ENCODE measurements at regions not wholly inside any gene's neighbourhood (a gene's known extent, or its start where the extent isn't known, plus 50 kb on each side); places are given as distances from the start of the nearest gene placed in this dataset.
A peak's percentile ranks its signal among the peaks of the same experiment; 100 is the strongest.

DNA sequence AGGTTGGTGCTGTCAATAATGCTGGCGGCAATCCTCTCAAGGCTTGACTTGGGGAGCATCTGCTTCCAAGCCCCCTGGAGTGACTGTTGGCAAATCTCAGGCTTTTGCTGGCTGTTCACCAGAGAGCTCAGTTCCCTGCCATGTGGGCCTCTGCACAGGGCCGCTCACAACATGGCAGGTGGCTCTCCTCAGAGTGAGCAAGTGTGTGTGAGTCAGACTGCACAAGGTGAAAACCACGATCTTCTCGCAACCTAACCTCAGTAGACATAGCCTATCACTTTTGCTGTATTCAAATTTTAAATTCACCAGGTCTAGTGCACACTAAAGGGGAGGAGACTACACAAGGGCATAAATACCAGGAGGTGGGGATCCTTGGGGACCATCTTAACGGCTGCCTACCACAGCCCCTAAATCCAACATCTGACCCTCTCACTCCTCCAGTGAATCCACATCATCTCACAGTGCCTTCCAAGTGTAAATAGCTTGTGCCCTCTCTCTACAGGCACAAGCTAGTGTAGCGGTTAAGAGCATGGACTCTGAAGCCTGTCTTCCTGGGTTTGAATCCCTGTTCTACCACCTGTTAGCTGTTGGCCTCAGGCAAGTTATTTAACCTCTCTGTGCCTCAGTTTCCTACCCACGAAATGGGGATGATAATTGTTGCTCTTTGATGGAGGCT lies 187.7 kb upstream of the CXCR4 start:
- Histone ChIP-seq H3K9ac (no peak overlapping the region), H3K9me3 (replicated peaks in 1 of 11) (peaks cover 0 to 14% (median 0%) of the 10 kb centered on the region in 11 experiments; a peak in 4 of 22 replicates), H3K4me3 (no peak overlapping the region), H3K27me3 (no peaks in the 10 kb centered on the region), H3K36me3 (no peaks in the 10 kb centered on the region), H3K27ac (no peak overlapping the region), H3K4me1 (peaks cover 0 to 18% (median 1%) of the 10 kb centered on the region in 10 experiments; a peak in 13 of 20 replicates), H3K4me2 (peak overlapping the region in 5 of 11 experiments; percentile 4 to 39 (median 19); a peak in 4 of 22 replicates), H4K20me1 (no peaks in the 10 kb centered on the region)
- TF ChIP-seq Cebpa-rat (IDR thresholded peaks at IDR 0.05): no peak

DNA sequence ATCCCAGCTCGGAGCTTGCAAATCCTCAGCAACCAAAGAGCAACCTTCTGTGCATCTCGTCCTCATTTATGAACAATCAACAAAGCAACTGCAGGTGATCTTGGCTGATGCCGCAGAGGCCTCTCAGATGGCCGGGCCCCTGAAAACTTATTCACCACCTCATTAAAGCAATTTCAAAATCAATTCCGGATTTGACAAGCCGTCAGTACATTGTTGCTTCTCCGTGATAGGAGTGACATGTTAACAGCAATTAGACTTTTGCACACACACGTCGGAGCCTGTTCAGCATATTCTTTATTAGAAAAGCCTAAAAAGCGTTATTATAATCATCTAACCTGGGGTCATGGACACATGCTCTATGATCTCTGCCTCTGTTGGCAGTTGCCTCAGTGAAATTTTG lies 183.1 kb upstream of the CXCR4 start:
- Histone ChIP-seq H3K36me3 (no peaks in the 10 kb centered on the region), H3K4me3 (no peak overlapping the region), H3K4me1 (peaks cover 0 to 28% (median 8%) of the 10 kb centered on the region in 10 experiments; a peak in 12 of 20 replicates), H3K9me3 (replicated peaks in 1 of 11) (no peaks in the 10 kb centered on the region), H3K4me2 (no peak overlapping the region), H3K27ac (no peak overlapping the region), H3K9ac (no peak overlapping the region), H3K27me3 (no peaks in the 10 kb centered on the region), H4K20me1 (no peaks in the 10 kb centered on the region)
- TF ChIP-seq Cebpa-rat (IDR thresholded peaks at IDR 0.05): no peak

DNA sequence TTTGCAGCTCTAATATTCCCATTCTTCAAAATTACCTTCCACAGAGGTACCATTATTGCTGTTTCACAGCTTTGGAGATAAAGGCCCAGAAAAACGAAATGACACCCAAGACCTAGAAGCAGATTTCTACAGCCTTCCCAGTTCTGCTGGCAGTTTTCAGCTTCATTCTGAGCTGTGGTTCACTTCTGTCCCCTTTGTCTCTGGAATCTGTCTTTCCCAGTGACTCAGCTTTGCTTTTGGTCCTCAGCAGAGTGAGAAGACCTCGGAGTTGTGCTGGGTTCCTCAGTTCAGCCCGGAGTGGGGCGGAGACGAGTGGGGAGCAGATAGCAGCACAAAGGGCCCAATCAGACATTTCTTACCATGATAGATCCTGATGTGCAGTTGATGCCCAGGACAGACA lies 180.7 kb upstream of the CXCR4 start:
- Histone ChIP-seq H3K9me3 (replicated peaks in 1 of 11) (peaks cover 0 to 6% (median 4%) of the 10 kb centered on the region in 11 experiments; a peak in 6 of 22 replicates), H3K9ac (no peak overlapping the region), H3K4me1 (peaks cover 0 to 13% (median 8%) of the 10 kb centered on the region in 10 experiments; a peak in 12 of 20 replicates), H3K36me3 (no peaks in the 10 kb centered on the region), H3K27ac (no peak overlapping the region), H3K4me2 (no peak overlapping the region), H4K20me1 (no peaks in the 10 kb centered on the region), H3K4me3 (no peak overlapping the region), H3K27me3 (no peaks in the 10 kb centered on the region)
- TF ChIP-seq Cebpa-rat (IDR thresholded peaks at IDR 0.05): no peak

DNA sequence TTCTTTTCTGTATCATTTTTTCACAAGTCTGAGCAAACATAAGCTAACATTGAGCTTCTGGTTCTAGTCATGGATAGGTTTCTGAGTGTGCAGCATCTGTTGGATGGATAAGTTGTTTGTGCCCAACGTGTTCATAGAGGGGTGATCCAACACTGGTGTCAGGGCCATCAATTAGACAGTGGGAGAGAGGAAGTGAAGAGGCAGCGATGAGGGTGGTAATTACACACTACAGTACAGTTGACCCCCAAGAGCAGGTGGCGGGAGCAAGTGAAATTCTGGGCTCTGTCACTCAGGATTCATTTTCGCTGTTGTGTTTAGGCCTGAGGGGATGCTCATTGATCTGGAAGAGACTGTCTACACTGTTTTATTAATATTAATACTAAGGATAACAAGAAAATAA lies 180.0 kb upstream of the CXCR4 start:
- H3K9ac ChIP-seq: no peak overlapping the region
- no peaks in the 10 kb centered on the region for H4K20me1 ChIP-seq
- no peak overlapping the region for H3K27ac ChIP-seq
- TF ChIP-seq Cebpa-rat (IDR thresholded peaks at IDR 0.05): no peak
- no peaks in the 10 kb centered on the region for H3K36me3 ChIP-seq
- no peak overlapping the region for H3K4me3 ChIP-seq
- no peaks in the 10 kb centered on the region for H3K27me3 ChIP-seq
- peaks cover 0 to 6% (median 4%) of the 10 kb centered on the region in 11 experiments; a peak in 6 of 22 replicates for H3K9me3 ChIP-seq (replicated peaks in 1 of 11)
- peak overlapping the region in 5 of 11 experiments; percentile 9 to 61 (median 13); a peak in 5 of 22 replicates for H3K4me2 ChIP-seq
- peaks cover 0 to 10% (median 8%) of the 10 kb centered on the region in 10 experiments; a peak in 12 of 20 replicates for H3K4me1 ChIP-seq

DNA sequence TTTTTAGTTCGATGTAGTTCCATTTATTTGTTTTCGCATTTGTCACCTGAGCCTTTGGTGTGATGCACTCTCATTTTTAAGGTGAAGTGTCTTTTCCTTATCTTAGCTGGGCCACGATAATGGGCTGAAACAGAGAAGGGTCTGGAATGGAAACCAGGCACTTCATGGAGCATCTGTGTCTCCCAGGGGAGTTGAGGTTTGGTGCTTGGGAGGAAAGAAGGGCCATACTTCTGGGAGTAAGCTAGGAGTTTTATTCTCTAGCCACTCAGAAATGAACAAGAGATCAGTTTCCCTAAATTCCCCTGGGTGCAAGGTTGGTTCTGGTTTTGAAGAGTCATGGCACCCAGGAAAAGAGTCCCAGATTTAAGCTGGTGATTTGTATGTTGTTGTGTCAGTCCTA lies 179.4 kb upstream of the CXCR4 start:
- Histone ChIP-seq H3K36me3 (no peaks in the 10 kb centered on the region), H3K27ac (no peak overlapping the region), H3K27me3 (no peaks in the 10 kb centered on the region), H3K4me1 (peaks cover 0 to 10% (median 8%) of the 10 kb centered on the region in 10 experiments; a peak in 12 of 20 replicates), H3K9ac (no peak overlapping the region), H3K4me3 (no peak overlapping the region), H4K20me1 (no peaks in the 10 kb centered on the region), H3K9me3 (replicated peaks in 1 of 11) (peaks cover 0 to 6% (median 4%) of the 10 kb centered on the region in 11 experiments; a peak in 6 of 22 replicates), H3K4me2 (peak overlapping the region in 8 of 11 experiments; percentile 5 to 61 (median 20); a peak in 13 of 22 replicates)
- no peak for TF ChIP-seq Cebpa-rat (IDR thresholded peaks at IDR 0.05)

DNA sequence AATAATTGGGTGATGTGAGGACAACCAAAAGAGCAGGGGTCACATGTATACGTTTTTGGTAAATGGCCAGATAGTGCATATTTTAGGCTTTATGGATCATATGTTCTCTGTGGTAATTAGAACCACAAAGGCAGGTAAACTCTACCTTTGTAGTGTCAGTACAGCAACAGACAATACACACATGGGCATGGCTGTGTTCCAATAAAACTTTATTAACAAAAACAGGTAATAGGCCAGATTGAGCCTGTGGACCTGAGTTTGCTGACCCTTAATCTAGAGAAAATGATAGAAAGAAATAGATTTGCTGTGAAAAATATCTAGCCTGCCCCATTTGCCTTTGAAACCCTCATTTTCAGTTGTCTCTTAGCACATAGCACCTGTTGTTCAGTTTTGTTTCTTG lies 177.2 kb upstream of the CXCR4 start:
- Histone ChIP-seq H3K4me3 (no peak overlapping the region), H3K36me3 (no peaks in the 10 kb centered on the region), H3K4me1 (peaks cover 0 to 10% (median 8%) of the 10 kb centered on the region in 10 experiments; a peak in 12 of 20 replicates), H3K27me3 (no peaks in the 10 kb centered on the region), H3K4me2 (no peak overlapping the region), H3K27ac (no peak overlapping the region), H3K9me3 (replicated peaks in 1 of 11) (peaks cover 0 to 6% (median 4%) of the 10 kb centered on the region in 11 experiments; a peak in 6 of 22 replicates), H4K20me1 (no peaks in the 10 kb centered on the region), H3K9ac (no peak overlapping the region)
- no peak for TF ChIP-seq Cebpa-rat (IDR thresholded peaks at IDR 0.05)

DNA sequence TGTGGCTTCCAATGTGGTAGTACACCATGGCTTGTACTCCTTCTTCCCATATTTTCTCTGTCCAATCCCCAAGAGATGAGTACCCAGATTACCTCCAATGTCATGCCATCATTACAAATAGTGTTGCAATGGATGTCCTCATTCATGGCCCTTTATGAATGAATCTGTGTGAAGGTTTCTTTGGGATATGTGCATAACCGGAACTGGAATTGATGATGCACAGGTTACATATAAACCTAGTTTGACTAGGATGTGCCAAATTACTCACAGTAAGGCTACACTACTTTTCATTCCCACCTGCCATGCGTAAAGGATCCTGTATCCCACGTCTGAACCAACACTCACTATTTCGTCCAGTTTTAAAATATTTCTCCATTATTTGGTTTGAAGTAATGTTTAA lies 173.9 kb upstream of the CXCR4 start:
- no peaks in the 10 kb centered on the region for H3K36me3 ChIP-seq
- H3K4me3 ChIP-seq: no peak overlapping the region
- H4K20me1 ChIP-seq: no peaks in the 10 kb centered on the region
- peaks cover 0 to 6% (median 4%) of the 10 kb centered on the region in 11 experiments; a peak in 6 of 22 replicates for H3K9me3 ChIP-seq (replicated peaks in 1 of 11)
- no peak overlapping the region for H3K9ac ChIP-seq
- no peaks in the 10 kb centered on the region for H3K4me1 ChIP-seq
- no peak overlapping the region for H3K27ac ChIP-seq
- TF ChIP-seq Cebpa-rat (IDR thresholded peaks at IDR 0.05): no peak
- H3K4me2 ChIP-seq: no peak overlapping the region
- no peaks in the 10 kb centered on the region for H3K27me3 ChIP-seq

DNA sequence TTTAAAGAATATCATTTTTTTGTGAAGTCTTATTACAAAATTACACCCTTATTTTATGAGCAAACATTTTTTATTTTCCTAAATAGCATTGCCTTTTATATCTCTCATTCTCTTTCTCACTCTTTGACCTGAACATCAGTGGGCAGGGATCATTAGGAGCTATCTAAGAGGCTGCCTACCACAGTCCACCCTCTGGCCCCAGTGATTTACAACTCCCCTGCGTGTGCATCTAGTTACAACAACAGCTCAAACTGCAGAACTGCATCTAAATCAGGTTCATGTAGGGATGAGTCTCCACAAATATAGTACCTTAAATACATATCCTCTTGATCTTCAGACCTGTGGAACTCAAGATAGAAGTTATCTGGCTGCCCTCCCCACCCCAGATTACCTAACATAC lies 172.4 kb upstream of the CXCR4 start:
- H3K27ac ChIP-seq: no peak overlapping the region
- H3K9ac ChIP-seq: no peak overlapping the region
- TF ChIP-seq Cebpa-rat (IDR thresholded peaks at IDR 0.05): no peak
- peaks cover 0 to 10% (median 3%) of the 10 kb centered on the region in 11 experiments; a peak in 6 of 22 replicates for H3K9me3 ChIP-seq (replicated peaks in 1 of 11)
- no peaks in the 10 kb centered on the region for H3K27me3 ChIP-seq
- no peaks in the 10 kb centered on the region for H3K4me1 ChIP-seq
- H3K4me2 ChIP-seq: no peak overlapping the region
- no peaks in the 10 kb centered on the region for H4K20me1 ChIP-seq
- H3K36me3 ChIP-seq: no peaks in the 10 kb centered on the region
- H3K4me3 ChIP-seq: no peak overlapping the region

DNA sequence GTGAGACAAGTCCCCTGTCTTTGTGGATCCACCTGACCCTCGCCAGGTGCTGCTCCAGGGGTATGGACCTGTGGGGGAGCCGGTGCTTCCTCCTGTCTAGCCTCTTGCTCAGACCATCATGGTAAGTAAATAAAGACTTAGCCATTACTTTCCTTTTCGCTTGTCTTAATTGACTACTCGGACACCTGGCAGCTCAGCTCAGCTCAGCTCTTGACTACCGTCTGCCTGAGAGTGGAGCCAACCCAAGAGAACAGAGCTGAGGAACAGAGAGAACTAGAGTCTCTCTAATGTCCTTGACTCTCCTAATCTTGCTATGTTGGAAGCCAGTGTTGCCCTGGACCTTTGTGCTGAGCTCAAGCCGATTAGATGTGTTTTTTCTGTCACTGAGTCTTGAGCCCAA lies 170.3 kb upstream of the CXCR4 start:
- Histone ChIP-seq H3K4me1 (peaks cover 0 to 12% (median 8%) of the 10 kb centered on the region in 10 experiments; a peak in 9 of 20 replicates), H3K4me3 (no peak overlapping the region), H3K4me2 (no peak overlapping the region), H3K9ac (no peak overlapping the region), H3K27me3 (no peaks in the 10 kb centered on the region), H4K20me1 (no peaks in the 10 kb centered on the region), H3K27ac (no peak overlapping the region), H3K36me3 (no peaks in the 10 kb centered on the region), H3K9me3 (replicated peaks in 1 of 11) (peaks cover 0 to 12% (median 0%) of the 10 kb centered on the region in 11 experiments; a peak in 3 of 22 replicates)
- no peak for TF ChIP-seq Cebpa-rat (IDR thresholded peaks at IDR 0.05)

Data from BLaER1 treated with 17β-estradiol and CSF1 and Interleukin-3, amounts not matched to agents 10 nM and 100 nM (cell line).